Epithelial cell of prostate (primary cell): ENCODE measurements at regions not wholly inside any gene's neighbourhood (a gene's known extent, or its start where the extent isn't known, plus 50 kb on each side); places are given as distances from the start of the nearest gene placed in this dataset.

ENCODE experiments used
- DNase-seq: peaks from one replicate; pipeline ENCODE4 v3.0.0-alpha.2; 2011; ENCODE audit warnings: low read depth, low spot score
- H3K27ac ChIP-seq: fragments of 450-650 bp; 2 replicates; pipeline ENCODE4 v1.5.1; 2017; ENCODE audit warnings: mild to moderate bottlenecking

DNA sequence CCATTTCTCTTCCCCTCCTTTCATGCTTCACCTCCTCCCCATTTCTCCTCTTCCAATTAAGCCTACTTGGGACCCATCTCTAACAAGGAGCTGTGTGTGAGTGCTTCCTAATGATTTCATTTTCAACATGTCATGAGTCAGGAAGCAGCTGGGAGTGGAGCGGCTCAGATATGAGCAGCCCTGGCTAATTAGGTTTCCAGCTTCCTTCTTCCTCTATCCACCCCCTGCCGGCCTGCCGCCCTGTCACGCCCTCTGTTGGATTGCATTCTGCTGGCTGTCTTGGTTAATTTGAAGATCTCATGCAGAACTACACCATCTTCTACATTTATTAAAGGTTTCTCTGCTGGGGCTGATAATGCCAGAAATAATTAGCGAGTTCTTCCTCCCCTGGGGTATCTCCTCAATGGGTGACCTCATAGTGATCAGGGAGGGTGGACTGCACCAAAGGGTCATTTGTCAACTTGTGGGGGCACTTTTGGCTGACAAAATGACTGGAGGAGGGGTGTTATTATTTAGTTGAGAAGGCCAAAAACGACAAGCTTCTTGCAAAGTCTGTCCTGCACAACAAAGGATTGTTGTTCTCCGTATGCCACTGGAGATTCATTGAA is 300.9 kb upstream of the SRRM4 start:
- no peak overlapping the region for H3K27ac ChIP-seq
- DNase-seq, result no peak

DNA sequence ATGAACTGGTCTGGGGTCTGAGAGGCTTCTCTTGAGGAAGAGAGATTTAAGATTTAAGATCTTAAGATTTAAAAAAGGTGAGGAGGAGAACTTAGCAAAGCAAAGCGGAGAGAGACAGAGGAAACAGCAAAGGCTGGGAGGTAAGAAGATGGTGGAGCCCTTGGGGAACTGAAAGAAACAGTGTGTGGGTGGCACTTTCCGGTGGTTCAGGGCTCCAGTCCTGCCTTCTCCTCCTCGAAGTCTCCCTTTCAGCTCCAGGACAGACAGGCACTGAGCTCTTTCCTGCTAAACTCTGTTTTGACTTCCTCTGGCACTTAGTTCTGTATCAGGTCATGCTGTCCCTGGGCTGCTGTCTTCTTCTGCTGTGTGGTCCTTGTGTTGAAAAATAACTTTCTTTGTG is 298.7 kb upstream of the SRRM4 start:
- H3K27ac ChIP-seq, result no peak overlapping the region
- no peak for DNase-seq

DNA sequence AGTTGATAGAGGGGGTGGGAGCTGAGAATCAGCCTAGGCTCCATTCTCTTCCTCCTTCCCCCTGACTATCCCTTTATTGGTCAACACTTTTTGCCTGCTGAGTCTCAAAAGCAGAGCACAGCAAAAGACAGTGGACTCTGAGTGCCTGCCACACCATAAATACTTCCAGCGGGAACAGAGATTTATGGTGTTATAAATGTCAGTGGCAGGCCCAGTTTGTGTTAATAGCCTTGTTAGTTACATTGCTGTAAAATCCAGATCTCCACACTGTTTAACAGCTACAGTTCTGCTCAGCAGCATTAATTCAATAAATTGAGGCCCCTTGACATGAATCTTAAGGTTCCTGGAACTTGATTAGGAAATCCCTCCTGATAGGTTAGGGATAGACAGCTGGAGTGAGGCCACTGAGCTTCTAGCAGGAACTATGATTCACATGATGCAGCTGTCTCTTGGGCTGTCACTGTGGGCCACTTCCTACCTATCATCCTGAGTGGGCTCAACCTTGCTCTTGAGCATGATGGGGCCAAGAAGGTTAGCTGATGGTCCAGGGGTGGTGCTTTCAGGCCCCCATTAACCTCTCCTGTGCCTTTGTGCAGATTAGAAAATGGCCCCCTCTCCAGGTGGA is 295.2 kb upstream of the SRRM4 start:
- DNase-seq, result no peak
- no peak overlapping the region for H3K27ac ChIP-seq

DNA sequence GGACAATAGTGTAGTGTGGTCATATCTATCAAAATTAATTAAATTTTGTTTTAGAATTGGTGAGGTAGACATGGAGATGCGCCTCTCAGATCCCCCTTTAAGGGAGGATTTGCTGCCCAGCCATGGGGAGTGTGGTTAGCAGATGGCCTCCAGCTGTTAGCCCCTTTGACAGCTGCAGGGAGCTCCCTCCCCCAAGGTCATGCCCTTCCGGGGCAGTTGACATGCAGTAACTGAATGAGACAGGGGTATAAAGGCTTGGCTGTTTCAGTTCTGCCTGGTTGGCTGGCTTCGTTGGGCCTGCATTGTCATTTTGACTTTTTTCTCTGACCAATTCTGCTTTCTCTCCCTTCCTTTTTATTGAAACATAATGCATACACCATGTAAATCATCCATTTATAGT is 291.5 kb upstream of the SRRM4 start:
- H3K27ac ChIP-seq, result no peak overlapping the region
- no peak for DNase-seq

DNA sequence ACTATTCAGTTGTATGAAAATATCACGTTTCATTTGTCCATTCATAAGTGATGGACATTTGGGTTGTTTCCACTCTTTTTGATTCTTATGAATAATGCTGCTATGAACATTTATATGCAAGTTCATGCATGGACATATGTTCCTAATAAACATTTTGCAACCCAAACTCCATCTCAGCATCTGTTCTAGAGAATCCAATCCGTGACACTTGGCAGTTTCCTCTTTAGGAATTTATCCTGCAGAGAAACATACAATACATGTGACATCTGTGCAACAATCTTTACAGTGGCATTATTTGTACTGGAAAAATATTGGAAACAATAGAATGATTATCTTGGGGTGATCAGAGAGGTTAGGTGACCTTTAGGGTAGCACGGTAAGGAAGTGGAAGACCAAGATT is 290.8 kb upstream of the SRRM4 start:
- DNase-seq, result no peak
- no peak overlapping the region for H3K27ac ChIP-seq

DNA sequence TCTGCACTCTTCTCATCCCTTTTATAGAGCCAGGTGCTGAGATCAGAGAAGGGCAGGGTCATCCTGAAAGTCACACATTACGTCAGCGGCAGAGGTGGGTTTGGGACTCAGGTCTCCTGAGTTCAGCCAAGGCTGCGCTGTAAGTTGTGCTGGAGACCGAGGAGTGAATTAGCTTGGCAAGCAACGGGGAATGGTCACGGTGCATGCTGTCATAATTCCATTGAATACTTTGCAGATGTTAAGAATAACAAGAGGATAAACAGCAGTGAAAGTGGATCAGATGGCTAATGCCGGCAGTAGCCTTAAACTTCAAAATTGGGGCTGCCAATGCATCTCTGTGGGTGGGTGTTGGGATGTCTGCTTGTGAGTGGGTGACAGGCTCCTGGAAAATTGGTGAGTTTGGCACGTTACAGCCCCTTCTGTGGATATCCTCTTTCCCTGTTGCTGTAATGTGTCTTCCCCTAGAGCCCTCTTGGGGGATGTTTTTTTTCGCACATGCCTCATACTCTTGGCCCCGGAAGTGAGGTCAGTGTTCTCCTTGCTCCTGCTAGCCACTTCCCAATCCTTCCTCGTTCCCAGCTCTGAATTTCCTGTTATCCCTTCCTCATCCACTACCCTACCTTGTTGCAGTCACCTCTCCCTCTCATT is 287.1 kb upstream of the SRRM4 start:
- no peak overlapping the region for H3K27ac ChIP-seq
- no peak for DNase-seq

DNA sequence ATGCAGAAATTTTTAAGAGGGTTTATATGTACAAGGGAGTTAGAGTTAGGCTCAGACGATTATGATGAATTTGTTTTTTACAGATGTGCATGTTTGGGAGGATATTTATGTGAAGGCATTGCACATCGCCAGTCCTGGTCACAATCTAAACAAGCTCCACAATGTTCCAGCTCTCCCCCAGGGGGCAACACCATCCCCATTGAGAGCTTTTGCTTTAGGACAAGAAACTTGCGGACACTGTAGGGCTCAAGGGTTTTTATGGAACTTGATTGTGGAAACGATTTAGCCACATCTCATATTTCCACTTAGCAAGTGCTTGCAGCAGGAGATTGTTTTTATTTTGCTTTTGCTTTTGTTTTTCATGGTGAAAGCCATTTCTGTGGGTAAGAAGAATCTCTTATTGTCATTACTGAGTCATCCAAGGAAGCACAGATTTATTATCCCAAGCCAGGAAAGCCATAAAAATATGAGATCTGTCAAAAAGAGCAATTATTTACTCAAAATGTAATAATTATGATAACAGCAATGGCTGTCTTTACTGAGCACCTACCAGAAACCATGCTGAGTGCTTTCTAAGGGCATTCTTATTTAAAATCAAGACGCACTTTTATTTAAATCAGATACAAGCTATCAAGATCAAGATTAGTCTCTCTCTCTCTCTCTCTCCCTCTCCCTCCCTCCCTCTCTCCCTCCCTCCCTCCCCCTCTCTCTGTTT is 276.7 kb upstream of the SRRM4 start:
- no peak for DNase-seq
- no peak overlapping the region for H3K27ac ChIP-seq

DNA sequence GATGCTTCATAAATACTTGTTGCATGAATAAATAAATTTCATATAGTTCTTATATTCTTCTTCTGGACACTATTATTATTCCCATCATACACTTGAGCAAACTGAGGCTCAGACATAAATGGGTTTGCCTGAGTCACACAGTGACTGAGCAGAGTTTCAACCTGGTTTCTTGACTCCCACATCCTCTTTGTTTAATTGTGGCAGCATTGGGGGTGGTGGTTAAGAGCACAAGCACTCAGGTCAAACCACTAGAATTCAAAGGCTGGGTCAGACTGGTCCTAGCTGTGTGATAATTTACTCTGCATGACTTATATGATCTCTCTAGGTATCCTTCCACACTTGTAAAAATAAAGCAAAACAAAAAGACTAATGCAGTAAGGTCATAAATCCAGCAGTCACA is 274.9 kb upstream of the SRRM4 start:
- no peak for DNase-seq
- no peak overlapping the region for H3K27ac ChIP-seq

DNA sequence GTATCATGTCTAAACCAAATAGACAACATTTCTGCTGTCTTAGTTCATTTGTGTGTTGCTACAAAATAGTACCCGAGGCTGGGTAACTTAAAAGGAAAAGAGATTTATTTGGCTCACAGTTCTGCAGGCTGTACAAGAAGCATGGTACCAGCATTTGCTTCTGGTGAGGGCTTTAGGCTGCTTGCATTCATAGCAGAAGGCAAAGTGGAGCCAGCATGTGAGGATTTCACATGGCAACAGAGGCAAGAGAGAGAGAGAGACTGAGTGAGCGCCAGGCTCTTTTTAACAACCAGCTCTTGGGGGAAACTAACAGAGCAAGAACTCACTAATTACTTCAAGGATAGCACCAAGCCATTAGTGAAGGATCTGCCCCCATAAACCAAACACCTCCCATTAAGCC is 271.4 kb upstream of the SRRM4 start:
- H3K27ac ChIP-seq, result no peak overlapping the region

DNA sequence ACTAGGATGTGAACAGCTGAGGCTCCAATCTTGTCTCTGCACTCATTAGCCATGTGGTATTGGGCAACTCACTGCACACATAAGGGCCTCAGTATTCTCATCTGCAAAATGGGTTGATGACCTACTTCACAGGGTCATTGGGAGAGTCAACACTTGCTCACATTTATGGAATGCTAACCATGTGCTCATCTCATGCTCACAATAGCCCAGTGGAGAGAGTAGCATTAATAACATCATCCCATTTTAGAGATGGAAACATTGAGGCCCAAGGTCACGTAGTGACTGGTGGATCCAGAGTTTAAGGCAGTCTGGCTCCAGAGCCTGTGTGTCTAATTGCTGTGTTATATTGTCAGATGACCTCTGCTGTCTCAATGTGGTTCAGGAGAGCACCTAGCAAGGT is 270.2 kb upstream of the SRRM4 start:
- no peak for DNase-seq
- no peak overlapping the region for H3K27ac ChIP-seq

More for the DNA sequence above, 271.4 kb upstream of the SRRM4 start:
- DNase-seq, result no peak

DNA sequence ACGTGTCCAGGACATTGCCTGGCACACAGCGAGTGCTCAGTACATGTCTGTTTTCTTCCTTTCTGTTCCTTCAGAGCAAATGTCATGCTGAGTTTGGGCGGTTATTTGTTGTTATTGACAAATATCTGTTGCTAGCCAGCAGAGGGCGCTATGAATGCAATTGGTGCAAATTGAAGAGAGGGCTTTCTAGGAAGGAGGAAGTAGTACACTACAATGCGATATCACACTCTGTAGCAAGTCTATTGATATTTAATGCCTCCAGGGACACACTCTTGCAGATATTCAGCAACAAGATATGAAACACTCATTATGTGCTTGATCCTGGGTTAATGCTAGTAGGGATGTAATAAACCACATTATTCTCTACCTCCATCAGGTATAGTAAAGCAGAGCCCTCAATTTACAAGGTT is 267.3 kb upstream of the SRRM4 start:
- no peak overlapping the region for H3K27ac ChIP-seq
- no peak for DNase-seq

DNA sequence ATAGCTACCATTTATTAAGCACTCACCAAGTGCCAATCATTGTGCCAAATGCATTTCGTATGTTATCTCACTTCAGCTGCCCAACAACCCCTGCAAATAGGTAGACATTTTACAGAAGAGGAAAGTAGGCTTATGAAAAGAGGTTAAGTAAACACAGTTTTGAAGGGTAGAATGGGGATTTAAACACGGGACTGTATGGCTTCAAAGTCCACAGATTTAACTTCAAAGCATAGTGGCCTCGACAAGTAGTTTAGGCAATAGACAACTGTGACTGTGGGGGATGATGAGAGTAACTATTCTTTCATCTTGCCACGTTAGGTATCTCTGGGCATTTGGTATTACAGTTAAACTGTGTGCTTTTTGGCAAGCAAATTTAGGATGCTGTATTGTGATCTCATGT is 266.8 kb upstream of the SRRM4 start:
- H3K27ac ChIP-seq, result no peak overlapping the region
- DNase-seq, result no peak

DNA sequence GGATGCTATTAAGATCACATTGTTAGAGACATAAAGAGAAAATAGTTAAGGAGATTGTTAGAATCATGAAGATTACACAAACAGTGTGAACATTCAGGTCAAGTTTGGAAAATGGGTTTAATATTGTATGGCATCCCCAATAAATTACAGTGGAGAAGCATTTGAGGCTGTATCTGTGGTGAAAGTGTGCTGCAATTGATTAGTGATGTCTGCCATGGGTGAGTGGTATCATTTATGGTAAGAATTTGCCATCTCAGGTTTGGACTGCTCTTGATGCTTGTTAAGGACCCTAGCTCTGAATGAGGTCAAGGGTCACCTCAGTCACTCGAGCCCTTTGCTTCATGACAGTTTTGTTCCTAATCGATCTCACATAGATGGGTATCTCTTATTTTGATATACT is 265.7 kb upstream of the SRRM4 start:
- no peak overlapping the region for H3K27ac ChIP-seq
- DNase-seq, result no peak

DNA sequence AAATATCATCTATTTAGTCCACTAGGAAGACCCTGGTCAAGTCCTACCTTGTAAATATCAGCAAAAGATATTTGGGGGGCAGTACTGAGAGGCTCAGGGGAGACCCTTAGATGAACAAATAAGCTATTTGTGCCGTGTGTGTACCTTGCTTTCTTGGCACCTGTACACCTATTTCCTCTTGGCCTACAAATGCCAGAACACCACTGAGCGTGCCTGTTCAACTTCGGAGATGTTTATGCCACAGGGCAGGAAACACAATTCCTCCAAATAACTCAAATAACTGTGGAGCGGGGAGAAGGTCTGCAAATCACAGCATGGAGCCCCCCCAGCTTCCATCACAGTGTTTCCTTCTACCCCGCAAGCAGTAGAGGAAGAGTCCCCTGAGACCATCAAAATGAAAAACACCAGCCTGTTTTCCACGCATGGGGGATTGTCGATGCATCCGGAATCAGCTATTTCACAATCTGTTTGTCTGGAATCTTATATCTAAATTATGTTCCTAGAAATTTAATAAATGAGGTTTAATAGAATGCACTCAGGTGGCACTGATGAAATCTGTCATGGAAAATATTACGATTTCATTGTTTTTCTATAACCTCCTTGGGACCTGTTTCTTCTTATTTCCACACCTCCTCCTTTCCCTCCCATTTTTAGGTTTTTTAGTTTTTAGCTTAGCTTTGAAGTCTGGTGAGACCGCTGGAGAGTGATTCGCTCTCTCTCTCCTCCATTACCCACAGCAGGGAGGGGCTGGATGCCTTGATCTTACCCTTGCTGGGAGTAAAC is 254.0 kb upstream of the SRRM4 start:
- no peak overlapping the region for H3K27ac ChIP-seq
- DNase-seq, result no peak

DNA sequence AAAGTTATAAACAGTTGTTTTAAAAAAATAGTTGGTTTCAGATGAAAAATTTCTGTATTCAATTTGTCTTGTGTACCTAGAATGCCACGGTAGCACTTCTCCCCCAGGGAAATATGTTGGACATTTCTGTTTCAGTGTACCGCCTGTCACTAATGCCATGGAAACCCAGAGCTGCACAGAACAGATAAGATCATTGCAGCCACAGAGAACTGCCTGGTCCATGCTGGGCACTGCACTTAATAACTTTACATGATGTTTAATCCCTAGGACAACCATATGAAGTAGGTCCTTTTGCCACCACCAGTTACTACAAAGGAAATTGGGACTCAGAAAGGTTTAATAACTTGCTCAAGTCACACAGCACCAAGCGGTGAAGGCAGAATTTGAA is 253.4 kb upstream of the SRRM4 start:
- DNase-seq, result no peak
- no peak overlapping the region for H3K27ac ChIP-seq

DNA sequence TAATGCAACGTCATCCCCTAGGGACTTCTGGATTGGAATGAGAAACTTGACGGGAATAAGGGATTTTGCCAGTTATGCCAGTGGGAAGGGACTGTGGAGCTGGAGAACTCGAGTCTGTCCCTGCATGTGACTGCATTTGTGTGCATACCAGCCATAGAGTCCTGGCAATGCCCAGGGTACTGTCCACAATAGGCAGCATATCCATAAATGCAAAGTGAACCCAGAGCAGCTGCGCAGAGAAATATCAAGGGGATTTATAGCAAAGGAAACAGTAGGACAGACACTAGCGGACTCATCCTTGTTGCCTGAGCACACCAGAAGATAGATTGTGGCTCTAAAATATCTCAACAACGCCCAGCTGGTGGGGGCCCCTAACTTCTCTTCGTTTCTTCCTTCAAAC is 247.1 kb upstream of the SRRM4 start:
- no peak overlapping the region for H3K27ac ChIP-seq
- no peak for DNase-seq

DNA sequence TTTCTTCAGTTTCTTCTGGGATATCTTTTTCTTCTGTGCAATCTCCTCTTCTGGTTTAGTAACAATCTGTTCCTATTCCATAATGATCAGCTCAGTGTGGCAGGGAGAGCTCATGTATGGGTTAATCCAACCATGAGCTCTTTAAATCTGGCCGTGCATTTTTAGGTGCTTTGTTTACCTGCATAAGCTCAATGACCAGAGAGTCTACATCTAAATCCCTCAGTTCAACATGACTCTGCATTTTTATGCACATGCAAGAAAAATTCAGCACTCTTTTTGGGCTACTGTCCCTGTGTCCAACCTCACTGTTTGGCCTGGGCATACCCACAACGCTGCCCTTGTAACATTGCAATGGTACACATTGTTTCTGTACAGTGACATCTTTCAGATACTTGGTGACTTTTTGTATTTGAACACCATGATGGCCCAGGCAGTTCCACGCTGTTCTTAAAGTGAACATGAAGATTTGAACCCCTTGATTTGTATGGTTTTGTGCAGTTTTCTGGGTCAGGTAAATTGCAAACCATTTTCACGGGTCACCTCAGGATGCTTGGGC is 243.3 kb upstream of the SRRM4 start:
- H3K27ac ChIP-seq, result no peak overlapping the region
- no peak for DNase-seq

DNA sequence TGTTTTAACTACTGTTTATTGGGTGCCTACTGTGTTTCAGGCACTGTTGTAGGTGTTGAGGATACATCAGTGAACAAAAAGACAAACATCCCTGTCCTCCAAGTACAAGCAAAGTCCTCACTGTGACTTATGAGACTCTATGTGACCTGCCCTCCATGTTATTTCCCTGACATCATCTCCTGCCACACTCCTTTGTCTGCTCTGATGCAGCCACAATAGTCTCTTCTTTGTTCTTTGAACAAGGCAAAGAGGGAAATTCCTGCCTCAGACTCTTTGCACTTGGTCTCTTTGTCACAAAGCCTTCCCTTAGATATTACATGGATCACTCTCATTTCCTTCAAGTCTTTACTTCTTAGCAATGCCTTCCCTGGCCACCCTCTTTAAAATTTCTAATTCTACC is 240.1 kb upstream of the SRRM4 start:
- DNase-seq, result no peak
- H3K27ac ChIP-seq, result no peak overlapping the region

DNA sequence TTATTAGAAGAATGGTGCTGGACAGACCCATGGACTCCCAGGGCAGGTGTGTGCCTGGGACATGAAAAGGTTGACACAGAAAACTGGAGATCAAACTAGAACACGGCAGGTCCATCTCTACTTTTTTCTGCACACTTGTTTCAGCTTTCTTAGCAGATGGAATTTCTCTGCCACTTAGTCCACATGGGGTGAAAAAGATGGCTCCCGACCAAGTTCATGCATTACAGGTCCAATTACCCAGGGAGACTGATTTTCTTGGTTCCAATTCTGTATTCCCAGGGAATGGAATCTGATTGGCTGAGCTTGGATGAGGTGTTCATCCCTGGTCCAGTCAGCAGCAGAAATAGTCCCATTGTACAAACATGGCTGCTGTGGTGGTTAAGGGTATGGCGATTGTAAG is 238.9 kb upstream of the SRRM4 start:
- H3K27ac ChIP-seq, result no peak overlapping the region
- no peak for DNase-seq

DNA sequence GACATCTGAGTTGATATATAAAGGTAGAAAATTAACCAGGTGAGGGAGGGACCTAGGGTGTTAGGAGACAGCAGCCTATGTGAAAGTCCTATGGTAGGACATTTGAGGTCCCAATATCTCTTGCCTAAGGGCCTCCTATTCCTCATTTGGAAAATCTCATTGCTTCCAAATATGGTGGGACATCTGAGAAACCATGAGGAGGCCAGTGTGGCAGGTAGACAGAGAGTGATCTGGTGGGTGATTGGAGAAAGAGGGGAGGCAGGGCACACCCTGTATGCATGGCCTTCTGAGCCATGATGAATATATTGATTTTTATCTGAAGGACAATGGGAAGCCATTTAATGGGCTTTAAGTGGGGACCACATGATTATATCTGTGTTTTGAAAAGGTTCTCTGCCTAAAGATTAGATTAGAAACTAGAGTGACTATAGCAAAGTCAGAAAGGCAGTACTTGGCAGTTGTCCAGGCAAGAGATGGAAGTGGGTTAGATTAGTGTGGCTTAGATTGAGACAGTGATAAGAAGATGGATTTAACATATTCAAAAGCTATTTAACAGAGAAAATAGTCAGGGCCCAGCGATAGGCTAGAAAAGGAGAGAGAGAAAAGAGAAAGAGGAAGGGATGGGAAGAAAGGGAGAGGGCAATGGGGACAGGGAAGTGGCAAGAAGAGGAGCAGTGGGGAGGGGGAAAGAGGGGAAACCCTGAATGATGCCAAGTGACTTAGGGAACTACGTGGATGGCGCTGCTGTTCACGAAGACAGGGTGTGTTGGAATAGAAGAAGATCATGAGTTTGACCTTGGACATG is 237.2 kb upstream of the SRRM4 start:
- DNase-seq, result no peak
- H3K27ac ChIP-seq, result no peak overlapping the region
